WI38 (cell line): ENCODE measurements at regions not wholly inside any gene's neighbourhood (a gene's known extent, or its start where the extent isn't known, plus 50 kb on each side); places are given as distances from the start of the nearest gene placed in this dataset.

ENCODE experiments used
- H3K4me3 ChIP-seq: 2 replicates; pipeline ENCODE4 v1.5.1; 2011; ENCODE audit warnings: low read depth, mild to moderate bottlenecking, control low read depth, low read length
- CTCF ChIP-seq: IDR thresholded peaks from 2 replicates; pipeline ENCODE4 v1.5.1; 2012; ENCODE audit warnings: low read depth, mild to moderate bottlenecking, control low read depth, low read length

DNA sequence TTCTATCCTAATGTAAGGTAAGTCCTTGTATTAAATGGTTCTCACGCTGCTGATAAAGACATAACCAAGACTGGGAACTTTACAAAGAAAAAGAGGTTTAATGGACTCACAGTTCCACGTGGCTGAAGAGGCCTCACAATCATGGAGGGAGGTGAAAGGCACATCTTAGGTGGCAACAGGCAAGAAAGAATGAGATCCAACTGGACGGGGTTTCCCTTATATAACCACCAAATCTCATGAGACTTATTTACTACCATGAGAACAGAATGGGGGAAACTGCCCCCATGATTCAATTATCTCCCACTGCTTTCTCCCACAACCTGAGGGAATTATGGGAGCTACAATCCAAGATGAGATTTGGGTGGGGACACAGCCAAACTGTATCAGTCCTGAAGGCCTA lies 136.6 kb downstream of the HTR1B start:
- no peak for TF ChIP-seq CTCF

DNA sequence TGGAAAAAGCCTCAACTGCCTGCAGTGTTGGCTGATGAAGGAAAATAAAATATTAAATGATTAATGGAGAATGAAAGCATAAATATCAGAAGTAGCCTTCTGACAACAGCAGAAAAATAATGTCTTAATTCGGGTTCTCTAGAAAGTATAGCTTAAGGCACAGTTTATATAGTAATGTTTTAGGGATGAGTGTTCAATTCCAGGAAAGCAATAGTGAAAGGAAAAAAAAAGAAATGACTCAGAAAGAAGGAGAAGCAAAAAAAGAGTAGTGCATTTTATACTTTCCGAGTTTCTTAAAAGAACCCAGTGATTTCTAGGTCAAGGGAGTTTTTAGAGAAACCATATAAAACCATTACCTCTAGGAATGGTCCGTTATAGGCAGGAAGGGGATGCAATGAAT lies 137.3 kb downstream of the HTR1B start:
- TF ChIP-seq CTCF: no peak
- no peak overlapping the region for H3K4me3 ChIP-seq

More for the DNA sequence above, 136.6 kb downstream of the HTR1B start:
- no peak overlapping the region for H3K4me3 ChIP-seq

GRCh38 chr6:77324866-77325265 lies 138.4 kb downstream of the HTR1B start:
- no peak overlapping the region for H3K4me3 ChIP-seq
- TF ChIP-seq CTCF: no peak

DNA sequence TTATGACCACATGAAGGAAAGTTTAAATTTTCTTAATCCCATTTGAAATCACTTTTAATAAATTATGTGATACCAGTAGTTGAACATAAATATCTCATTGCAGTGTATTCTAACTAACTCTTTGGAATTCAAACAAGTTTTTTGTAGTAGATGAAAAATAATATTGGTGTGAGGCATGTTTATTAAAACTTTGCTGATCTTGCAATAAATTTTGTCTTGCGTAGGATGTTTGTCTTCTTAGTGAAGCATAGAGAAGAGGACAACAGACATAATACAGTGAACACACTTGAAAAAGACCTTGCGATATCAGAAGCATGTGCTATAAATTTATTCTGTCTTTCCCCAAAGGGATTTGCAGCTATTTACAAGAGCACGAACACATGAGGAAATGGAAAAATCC lies 140.7 kb downstream of the HTR1B start:
- no peak for TF ChIP-seq CTCF

GRCh38 chr6:77318256-77318655 lies 145.0 kb downstream of the HTR1B start:
- no peak for TF ChIP-seq CTCF
- H3K4me3 ChIP-seq: no peak overlapping the region

More for the DNA sequence above, 140.7 kb downstream of the HTR1B start:
- no peak overlapping the region for H3K4me3 ChIP-seq

- TF ChIP-seq CTCF: no peak
- H3K4me3 ChIP-seq: no peak overlapping the region
Measured at GRCh38 chr6:77313595-77313994, 149.7 kb downstream of the HTR1B start.

GRCh38 chr6:77299931-77300330 lies 163.4 kb downstream of the HTR1B start:
- H3K4me3 ChIP-seq: no peak overlapping the region
- TF ChIP-seq CTCF: no peak
